GM12873 (cell line): ENCODE measurements at regions not wholly inside any gene's neighbourhood (a gene's known extent, or its start where the extent isn't known, plus 50 kb on each side); places are given as distances from the start of the nearest gene placed in this dataset.

Experiments
- CTCF ChIP-seq: IDR thresholded peaks from 2 replicates; pipeline ENCODE4 v1.5.1; 2012; ENCODE audit warnings: low read depth, mild to moderate bottlenecking, moderate library complexity, low read length, control low read depth; ENCODE audit not compliant: insufficient read depth; ENCODE audit errors: missing control alignments

- TF ChIP-seq CTCF = no peak
Measured at GRCh38 chr12:87930033-87930432, 99.2 kb downstream of the C12orf50 start.

GRCh38 chr12:87929346-87929745, 99.9 kb downstream of the C12orf50 start:
- TF ChIP-seq CTCF = no peak

- no peak for TF ChIP-seq CTCF
Measured at GRCh38 chr12:87928031-87928430, 101.2 kb downstream of the C12orf50 start.

- no peak for TF ChIP-seq CTCF
Measured at GRCh38 chr12:87925021-87925420, 104.2 kb downstream of the C12orf50 start.

- no peak for TF ChIP-seq CTCF
Measured at GRCh38 chr12:87924149-87924548, 105.1 kb downstream of the C12orf50 start.

- TF ChIP-seq CTCF = no peak
Measured at GRCh38 chr12:87923361-87923760, 105.8 kb downstream of the C12orf50 start.

- no peak for TF ChIP-seq CTCF
Measured at GRCh38 chr12:87922736-87923135, 106.5 kb downstream of the C12orf50 start.

GRCh38 chr12:87921621-87922020, 107.6 kb downstream of the C12orf50 start:
- TF ChIP-seq CTCF = no peak
